ENCODE measurements at regions not wholly inside any gene's neighbourhood (a gene's known extent, or its start where the extent isn't known, plus 50 kb on each side); places are given as distances from the start of the nearest gene placed in this dataset.
"Not testable (repeated sequence)": the region's sequence is repeated elsewhere in the genome, so short reads cannot be mapped to it uniquely, and the experiment has no call there.

DNA sequence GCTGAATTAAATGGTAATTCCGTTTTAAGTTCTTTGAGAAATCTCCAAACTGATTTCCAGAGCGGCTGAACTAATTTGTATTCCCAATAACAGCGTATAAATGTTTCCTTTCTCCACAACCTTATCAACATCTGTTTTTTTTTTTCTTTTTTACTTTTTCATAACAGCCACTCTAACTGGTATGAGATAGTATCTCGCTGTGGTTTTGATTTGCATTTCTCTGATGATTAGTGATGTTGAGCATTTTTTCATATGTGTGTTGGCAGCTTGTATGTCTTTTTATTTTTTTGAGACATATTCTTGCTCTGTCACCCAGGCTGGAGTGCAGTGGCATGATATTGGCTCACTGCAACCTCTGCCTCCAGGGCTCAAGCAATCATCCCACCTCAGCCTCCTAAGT, 2018.3 kb upstream of the ACO1 start:
- DNase-seq = not testable (repeated sequence)

DNA sequence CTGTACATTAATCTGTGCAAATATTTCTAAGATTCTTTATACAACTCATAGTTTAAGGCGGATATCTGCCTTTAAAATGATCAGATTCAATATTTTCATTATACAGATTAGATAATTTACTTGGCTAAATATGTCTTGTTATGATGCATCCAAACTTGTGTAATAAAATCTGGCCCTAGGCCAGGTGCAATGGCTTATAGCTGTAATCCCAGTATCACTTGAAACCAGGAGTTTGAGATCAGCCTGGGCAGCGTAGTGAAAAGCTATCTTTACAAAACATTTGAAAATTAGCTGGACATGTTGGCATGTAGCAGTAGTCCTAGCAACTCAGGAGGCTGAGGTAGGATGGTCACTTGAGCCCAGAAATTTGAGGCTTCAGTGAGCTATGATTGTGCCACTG, 2002.2 kb upstream of the ACO1 start:
- no peak for DNase-seq

DNA sequence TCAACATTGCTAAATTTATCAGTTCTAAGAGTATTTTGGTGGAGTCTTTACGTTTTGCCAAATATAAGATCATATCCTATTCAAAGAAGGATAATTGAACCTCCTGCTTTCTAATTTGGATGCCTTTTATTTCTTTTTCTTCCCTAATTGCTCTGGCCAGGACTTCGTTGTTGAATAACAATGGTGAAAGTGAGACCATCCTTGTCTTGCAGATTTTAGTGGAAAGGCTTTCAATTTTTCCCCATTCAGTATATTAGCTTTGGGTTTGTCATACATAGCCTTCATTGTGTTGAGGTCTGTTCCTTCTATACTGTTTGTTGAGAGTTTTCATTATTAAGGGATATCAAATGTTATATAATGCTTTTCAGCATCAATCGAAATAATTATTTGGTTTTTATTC, 1974.2 kb upstream of the ACO1 start:
- no peak for DNase-seq

DNA sequence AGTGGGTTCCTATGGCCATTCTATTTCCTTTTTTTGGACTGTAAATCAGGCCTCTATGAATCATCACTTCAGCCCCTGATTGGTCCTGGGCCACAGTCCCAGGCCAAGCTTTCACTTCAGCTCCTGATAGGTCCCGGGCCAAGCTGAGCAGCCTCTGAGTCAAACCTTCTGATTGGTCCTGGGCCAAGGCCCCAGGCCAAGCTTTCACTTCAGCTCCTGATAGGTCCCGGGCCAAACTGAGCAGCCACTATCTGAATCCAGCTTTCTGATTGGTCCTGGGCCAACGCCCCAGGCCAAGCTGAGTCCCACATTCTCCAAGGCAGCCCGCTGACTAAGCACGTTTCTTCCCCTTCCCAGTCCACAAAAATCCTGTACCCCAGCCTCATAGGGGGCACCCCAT, 1972.9 kb upstream of the ACO1 start:
- no peak for DNase-seq

DNA sequence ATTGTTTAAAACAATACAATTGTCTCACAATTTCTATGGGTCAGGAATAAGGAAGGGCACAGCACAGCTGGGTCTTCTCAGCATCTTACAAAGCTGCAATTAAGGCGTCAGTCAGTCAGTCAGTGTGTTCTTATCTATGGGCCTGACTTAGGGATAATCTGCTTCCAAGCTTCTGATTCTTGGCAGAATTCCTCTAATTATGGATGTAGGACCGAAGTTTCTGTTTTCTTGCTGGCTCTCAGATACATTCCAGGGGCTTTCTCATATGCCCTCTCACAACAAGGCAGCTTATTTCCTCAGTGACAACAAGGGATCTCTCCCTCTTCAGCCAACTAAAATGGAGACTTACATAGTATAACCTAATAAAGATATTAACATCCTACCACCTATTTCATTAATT, 1925.3 kb upstream of the ACO1 start:
- no peak for DNase-seq

DNA sequence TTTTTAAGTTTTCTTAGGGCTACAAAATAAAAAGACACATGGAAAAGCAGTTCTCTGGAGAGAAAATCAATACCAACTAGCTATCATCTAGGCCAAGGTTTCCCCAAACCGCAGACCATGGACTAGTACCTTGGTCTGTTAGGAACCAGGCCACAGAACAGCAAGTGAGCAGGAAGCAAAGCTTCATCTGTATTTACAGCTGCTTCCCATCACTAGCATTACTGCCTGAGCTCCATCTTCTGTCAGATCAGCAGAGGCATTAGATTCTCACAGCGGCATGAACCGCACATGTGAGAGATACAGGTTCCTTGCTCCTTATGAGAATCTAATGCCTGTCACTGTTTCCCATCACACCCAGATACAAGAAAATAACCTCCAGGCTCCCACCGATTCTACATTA, 1907.6 kb upstream of the ACO1 start:
- no peak for DNase-seq

DNA sequence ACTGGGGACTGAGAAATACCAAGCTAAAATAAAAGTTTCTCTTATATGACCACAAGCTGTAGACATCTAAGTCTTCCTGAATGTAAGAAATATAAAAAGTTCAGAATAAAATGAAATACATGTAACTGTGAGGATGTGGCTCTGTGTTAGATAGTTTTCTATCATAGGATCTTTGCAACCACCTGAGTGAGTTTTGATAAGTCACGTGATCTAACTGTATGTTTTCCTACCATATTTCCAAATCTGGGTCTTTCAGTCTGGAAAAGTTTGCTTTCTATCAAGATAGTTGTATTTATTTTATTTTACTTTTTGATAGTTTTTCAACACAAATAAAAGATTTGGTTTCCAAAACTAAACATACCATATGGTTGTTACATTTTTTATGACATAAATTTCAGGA, 1905.8 kb upstream of the ACO1 start:
- DNase-seq = no peak

DNA sequence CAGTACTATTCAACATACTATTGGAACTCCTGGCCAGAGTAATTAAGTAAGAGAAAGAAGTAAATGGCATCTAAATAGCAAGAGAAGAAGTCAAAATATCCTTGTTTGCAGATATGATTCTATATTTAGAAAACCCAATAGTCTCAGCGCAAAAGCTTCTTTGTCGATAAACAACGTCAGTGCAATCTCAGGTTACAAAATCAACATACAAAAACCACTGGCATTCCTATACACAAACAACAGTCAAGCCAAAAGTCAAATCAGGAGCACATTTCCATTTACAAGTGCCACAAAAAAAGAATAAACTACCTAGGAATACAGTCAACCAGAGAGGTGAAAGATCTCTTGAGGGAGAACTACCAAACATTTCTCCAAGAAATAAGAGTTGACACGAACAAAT, 1901.9 kb upstream of the ACO1 start:
- DNase-seq = no peak

DNA sequence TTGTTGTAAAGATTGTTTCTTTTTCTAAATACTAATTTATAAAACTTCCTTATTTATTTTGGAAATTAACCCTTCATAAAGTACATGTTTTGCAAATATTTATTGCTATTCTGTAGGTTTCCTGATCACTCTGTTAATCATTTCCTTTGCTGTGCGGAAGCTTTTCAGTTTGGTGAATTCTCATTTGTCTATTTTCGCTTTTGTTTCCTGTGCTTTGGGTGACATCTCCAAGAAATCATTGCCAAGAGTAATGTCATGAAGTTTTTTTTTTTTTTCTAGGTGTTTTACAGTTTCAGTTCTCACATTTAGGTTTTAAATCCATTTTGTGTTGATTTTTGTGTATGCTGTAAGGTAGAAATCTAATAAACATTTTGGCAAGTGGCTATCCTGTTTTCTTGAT, 1899.8 kb upstream of the ACO1 start:
- DNase-seq = no peak

DNA sequence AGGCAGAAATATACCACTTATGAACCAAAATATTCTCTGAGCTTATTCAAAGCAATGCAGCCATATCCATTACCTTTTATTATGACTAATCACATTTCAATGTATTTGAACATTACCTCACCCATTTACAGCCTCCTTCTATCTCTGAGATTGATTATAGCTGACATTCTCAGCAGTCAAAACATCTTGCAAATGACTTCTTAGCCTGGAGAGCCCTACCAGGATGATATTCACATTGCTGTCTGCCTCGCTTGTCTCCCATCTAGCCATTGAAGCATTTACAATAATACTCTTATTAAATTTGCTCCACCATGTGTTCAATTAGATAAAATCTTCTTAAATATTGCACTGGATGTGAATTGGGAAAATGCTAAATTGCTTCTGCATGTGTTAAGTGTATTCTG, 1879.9 kb upstream of the ACO1 start:
- DNase-seq = no peak

DNA sequence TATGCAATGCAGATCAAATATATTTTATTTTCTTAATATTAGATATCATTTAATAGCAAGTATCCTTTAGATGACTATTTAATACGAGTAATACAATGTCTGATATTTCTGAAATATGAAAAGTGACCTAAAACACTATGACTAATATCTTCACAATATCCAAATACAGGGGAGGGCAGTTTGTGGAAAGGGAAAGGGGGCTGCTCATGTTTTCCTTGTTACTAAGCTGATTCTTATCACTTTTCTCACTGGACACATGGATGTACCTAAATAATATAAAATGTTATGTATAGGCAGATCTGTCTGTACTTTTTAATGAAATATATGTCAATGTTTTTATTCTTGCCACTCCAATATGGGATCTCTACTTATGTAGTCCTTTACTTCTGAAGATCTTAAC, 1879.1 kb upstream of the ACO1 start:
- DNase-seq = no peak

DNA sequence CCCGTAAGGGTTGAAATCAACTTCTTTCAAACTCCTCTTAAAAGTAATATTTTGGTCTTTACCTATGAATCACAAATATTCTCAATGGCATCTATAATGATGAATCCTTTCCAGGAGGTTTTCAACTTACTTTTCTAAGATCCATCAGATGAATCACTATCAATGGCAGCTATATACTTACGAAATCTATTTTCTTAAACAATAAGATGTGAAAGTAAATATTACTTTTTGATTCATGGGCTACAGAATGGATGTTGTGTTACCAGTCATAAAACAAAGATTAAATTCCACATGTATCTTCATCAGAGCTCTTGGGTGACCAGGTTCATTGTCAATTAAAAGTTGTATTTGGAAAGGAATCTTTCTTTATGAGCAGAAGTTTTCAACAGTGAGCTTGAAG, 1877.7 kb upstream of the ACO1 start:
- DNase-seq = no peak

DNA sequence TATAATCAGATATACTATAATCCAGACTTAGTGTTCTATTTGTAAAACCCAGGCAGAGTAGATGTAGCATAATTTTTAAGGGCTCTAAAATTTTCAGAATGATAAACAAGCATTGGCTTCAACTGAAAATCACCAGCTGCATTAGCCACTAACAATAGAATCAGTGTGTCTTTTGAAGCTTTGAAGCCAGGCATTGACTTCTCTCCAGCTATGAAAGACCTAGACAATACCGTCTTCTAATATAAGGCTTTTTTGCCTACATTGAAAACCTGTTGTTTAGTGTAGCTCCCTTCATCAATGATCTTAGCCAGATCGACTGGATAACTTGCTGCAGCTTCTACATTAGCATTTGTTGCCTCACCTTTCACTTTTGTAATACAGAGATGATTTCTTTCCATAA, 1877.3 kb upstream of the ACO1 start:
- peak in 3 of 58 donors; percentile 6 to 60 (median 21) for DNase-seq

DNA sequence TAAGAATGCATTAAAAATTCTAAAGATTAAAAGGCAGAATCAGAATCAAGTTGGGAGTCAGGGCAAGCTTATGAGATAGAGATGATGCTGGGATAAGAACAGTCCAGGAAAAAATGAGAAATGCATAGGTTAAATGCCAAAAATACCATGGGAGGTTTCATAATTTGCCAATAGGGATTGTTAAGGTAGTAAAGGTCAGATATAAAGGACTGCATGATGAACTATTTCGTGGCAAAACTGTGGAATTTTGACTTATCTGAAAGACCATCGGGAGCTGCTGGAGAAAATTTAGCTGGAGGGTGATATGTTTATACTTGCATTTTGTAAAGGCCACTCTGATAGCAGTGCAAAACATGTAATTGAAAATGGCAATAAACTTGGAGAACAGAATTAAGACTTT, 1872.8 kb upstream of the ACO1 start:
- DNase-seq = no peak

DNA sequence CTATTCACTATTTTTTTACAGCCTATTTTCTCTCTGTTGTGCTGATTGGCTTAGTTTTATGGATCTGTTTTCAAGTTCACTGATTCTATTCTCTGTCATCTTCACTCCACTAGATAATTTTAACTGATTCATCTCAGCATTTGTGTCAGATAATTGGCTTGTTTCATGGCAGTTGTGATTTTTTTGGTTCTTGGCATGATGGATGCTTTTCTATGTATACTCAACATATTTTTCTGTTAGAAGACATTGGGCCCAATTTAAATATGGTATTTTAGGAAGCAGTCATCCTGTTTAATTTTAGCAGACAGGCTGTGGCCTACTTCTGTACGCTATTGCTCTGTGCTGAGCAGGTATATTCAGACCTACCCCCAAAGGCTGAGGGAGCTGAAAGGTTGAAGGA, 1865.3 kb upstream of the ACO1 start:
- DNase-seq = peak in 1 of 58 donors; percentile 6

DNA sequence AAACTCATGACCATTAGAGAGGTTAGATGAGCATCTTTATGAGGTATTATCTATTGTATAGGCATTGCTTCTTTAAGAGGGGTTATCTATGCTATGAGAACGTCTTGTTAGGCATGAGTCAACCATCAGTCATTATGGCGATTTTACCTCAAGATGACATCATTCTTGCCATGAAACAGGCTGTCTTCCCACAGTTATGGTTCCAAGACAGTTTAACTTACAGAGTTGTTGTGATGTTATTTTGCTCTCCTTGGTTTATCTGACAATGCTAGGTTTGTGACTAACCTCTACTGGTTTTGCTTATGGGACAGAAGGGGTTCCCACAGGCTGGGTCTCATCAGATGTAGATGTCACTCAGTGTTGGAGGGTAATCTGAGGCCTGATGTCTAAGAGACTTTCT, 1864.7 kb upstream of the ACO1 start:
- no peak for DNase-seq

DNA sequence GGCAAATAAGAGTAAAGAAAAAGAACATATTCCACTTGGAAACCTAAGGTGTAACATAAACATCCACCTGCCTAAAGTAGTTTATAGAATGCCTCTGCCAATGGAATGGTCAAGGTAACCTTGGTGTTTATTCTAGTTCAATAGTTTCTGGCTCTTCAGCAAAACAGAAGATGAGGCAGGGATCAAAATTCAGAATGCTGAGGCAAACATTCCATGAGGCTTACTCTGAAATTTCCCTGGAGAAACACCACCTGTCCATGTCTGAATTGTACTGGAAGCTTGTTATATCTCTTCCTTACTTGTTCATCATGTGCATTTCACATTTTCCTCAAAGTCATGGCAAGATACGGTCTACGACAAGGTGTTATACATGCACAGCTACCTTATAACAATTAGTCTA, 1862.4 kb upstream of the ACO1 start:
- DNase-seq = no peak

DNA sequence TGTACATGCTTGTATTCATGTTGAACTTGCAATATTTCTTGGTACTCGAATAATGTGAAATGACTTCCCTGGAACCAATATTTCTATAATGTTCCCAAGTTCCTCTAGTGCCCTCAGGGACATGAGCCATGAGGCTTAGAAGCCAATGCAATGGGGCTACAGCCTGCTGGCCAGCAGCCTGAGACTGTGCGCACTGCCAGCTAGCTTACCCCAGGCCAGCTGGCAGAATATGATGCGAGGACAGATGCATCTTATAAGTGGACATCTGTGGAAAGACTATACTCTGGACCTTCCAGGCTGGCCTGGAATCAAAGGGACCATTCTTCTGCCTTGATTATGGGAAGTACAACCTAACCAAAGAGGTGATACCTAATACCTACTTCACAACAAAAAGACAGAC, 1862.0 kb upstream of the ACO1 start:
- peak in 24 of 58 donors; percentile 0 to 51 (median 20) for DNase-seq

DNA sequence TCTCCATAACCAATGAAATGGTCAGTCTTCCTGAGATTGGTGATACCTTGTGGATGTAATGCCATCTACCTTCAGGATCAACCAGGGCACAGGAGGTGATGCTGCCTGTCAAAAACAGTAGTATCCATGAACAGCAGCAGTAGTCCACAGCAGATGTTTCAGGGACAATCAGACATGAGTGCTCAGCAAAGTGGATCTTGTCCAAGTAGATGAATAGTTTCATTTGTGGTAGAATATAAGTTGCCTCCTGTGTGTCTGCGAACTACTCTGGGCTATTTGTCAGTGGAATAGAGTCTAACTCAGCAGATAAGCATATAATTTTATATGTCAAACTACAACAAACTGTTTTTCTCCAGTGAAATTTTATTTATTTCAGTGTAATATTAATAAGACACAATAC, 1860.1 kb upstream of the ACO1 start:
- DNase-seq = peak in 4 of 58 donors; percentile 9 to 23 (median 14)

DNA sequence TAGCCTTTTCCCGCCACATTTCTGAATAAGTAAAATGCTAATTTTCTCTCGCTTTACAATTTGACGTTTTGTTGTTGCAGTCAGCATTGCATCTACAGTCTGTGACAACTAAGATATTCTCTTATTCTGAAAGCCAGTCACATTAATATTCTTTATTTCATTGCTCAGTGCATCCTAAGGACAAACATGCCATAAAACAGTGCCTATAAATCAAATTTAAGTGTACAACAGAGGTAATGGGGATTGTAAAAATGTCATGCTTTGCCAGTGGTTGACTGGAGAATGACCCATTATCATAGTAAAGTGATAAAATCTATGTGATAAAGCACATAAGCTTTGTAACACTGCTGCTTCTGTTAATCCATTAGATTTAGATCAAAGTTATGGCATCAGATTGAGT, 1850.0 kb upstream of the ACO1 start:
- no peak for DNase-seq

DNA sequence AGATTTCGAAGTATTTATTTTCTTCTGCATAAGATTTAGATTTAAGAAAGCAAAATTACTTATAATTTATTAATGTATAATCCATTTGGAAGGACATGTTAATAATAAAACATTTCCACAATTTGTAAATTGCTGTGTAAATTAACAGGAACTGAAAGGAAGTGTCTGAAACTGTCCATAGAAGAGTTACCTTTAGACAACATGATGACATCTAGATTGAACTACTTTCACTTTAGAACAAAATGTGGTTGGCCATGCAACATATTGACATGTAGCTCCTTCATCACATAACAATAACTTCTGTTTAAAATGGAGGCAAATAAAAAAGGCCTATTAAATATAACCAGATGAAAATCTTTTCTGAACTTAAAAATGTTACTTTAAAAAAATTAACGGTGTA, 1849.5 kb upstream of the ACO1 start:
- DNase-seq = no peak

DNA sequence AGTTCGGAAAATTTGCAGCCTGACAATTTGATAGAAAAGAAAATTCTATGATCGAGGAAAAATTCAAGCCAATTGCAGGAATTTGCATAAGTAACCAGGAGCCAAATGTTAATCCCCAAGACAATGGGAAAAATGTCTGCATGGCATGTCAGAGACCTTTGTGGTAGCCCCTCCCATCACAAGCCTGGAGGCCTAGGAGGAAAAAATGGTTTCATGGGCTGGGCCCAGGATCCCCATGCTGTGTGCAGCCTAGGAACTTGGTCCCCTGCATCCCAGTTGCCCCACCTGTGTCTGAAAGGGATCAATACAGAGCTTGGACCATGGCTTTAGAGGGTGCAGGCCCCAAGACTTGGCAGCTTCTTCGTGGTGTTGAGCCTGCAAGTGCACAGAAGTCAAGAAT, 1847.9 kb upstream of the ACO1 start:
- no peak for DNase-seq

DNA sequence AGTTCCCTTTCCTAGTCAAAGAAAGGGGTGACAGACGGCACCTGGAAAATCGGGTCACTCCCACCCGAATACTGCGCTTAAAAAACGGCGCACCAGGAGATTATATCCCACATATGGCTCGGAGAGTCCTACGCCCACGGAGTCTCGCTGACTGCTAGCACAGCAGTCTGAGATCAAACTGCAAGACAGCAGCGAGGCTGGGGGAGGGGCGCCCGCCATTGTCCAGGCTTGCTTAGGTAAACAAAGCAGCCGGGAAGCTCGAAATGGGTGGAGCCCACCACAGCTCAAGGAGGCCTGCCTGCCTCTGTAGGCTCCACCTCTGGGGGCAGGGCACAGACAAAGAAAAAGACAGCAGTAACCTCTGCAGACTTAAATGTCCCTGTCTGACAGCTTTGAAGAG, 1844.7 kb upstream of the ACO1 start:
- DNase-seq = not testable (repeated sequence)

DNA sequence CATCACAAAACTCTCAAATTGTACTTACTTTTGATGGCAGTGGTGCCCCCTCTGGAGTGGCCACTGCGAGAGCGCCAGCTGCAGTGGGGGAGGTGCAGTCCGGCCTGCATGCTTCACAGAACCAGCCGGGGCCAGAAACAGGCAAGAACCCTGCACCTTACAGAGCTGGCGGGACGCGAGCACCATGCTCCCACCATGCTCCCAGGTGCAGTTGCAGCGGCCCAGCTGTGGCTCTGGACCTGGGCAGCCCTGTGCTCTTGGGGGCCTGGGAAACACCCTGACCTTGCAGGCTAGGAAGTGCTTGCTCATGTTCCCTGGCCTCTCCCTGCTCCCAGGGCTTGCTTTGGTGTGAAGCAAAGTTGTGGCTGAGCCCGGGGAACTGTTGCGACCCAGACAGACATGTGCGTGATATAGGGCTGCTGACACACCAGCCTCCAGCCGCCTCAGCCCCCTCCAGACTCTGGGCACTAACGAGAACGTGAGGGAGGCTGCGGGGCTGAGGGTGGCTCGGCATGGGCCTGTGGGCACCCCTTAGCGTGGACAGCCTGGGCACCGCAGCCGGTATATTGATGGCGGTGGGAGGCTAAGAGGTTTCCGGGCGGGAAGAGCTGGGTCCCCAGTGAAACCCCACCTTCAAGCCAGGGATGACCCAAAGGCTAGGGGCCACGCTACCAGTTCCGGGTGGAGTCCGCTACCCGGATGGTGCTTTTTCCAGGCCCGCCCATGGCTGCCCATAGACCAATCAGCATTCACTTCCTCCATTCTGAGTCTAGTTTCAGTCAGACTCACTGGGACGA, 1809.9 kb upstream of the ACO1 start:
- no peak for DNase-seq
